ENCODE measurements at regions not wholly inside any gene's neighbourhood (a gene's known extent, or its start where the extent isn't known, plus 50 kb on each side); places are given as distances from the start of the nearest gene placed in this dataset.

- no peaks in the 10 kb centered on the region for H3K27me3 ChIP-seq (replicated peaks; ENCODE audit: insufficient read depth, low read depth, low read length, poor library complexity)
- no peaks in the 10 kb centered on the region for H3K36me3 ChIP-seq (ENCODE audit: insufficient read depth, low read length, poor library complexity, severe bottlenecking)
- ChIA-PET CTCF (no interaction called here), POLR2A (ENCODE audit: low non-redundant PET) (no interaction called here)
- H3K9me3 ChIP-seq (ENCODE audit: low read depth, low read length, poor library complexity, severe bottlenecking), result no peaks in the 10 kb centered on the region
- BruUV-seq (replicated peaks), result no TSS peak
- intact Hi-C loops (cut with micrococcal nuclease; ENCODE audit: unreplicated experiment), result no loop called here
- H3K4me1 ChIP-seq (ENCODE audit: insufficient read depth, low read length, poor library complexity, severe bottlenecking), result peaks cover 11% of the 10 kb centered on the region
- DNase-seq (ENCODE audit: low spot score), result no peak
- no peak overlapping the region for H3K27ac ChIP-seq (ENCODE audit: low read depth, low read length, poor library complexity, severe bottlenecking)
- H3K4me3 ChIP-seq (ENCODE audit: low read depth, low read length, poor library complexity, severe bottlenecking), result no peak overlapping the region
- TF ChIP-seq CTCF (conservative IDR thresholded peaks at IDR 0.05; ENCODE audit: low read depth, low read length) (no peak), EZH2 (IDR thresholded peaks at IDR 0.05; ENCODE audit: borderline replicate concordance, low read depth, low read length, poor library complexity, severe bottlenecking) (no peak)
Observed at GRCh38 chr1:114262337-114262736, 108.7 kb upstream of the SYT6 start.

GRCh38 chr1:114260805-114261484, 107.3 kb upstream of the SYT6 start:
- Histone ChIP-seq H3K9me3 (ENCODE audit: low read depth, low read length, poor library complexity, severe bottlenecking) (no peaks in the 10 kb centered on the region), H3K36me3 (ENCODE audit: insufficient read depth, low read length, poor library complexity, severe bottlenecking) (no peaks in the 10 kb centered on the region), H3K27me3 (replicated peaks; ENCODE audit: insufficient read depth, low read depth, low read length, poor library complexity) (no peaks in the 10 kb centered on the region), H3K4me1 (ENCODE audit: insufficient read depth, low read length, poor library complexity, severe bottlenecking) (peaks cover 11% of the 10 kb centered on the region), H3K27ac (ENCODE audit: low read depth, low read length, poor library complexity, severe bottlenecking) (no peak overlapping the region), H3K4me3 (ENCODE audit: low read depth, low read length, poor library complexity, severe bottlenecking) (no peak overlapping the region)
- intact Hi-C loops (cut with micrococcal nuclease; ENCODE audit: unreplicated experiment), result no loop called here
- BruUV-seq (replicated peaks), result no TSS peak
- CTCF ChIA-PET, result no interaction called here
- POLR2A ChIA-PET (ENCODE audit: low non-redundant PET), result interaction anchor here (0.9 kb wide), 1 partner anchor 270 kb away, joined by 4 read pairs; no protein-coding TSS in a partner anchor
- no peak for TF ChIP-seq CTCF (conservative IDR thresholded peaks at IDR 0.05; ENCODE audit: low read depth, low read length)
- no peak for TF ChIP-seq EZH2 (IDR thresholded peaks at IDR 0.05; ENCODE audit: borderline replicate concordance, low read depth, low read length, poor library complexity, severe bottlenecking)
- DNase-seq (ENCODE audit: low spot score), result no peak

- Histone ChIP-seq H3K9me3 (ENCODE audit: low read depth, low read length, poor library complexity, severe bottlenecking) (peaks cover 9% of the 10 kb centered on the region), H3K4me3 (ENCODE audit: low read depth, low read length, poor library complexity, severe bottlenecking) (no peak overlapping the region), H3K27me3 (replicated peaks; ENCODE audit: insufficient read depth, low read depth, low read length, poor library complexity) (no peaks in the 10 kb centered on the region), H3K36me3 (ENCODE audit: insufficient read depth, low read length, poor library complexity, severe bottlenecking) (no peaks in the 10 kb centered on the region), H3K27ac (ENCODE audit: low read depth, low read length, poor library complexity, severe bottlenecking) (no peak overlapping the region), H3K4me1 (ENCODE audit: insufficient read depth, low read length, poor library complexity, severe bottlenecking) (peaks cover 11% of the 10 kb centered on the region)
- peak; percentile 34 for DNase-seq (ENCODE audit: low spot score)
- BruUV-seq (replicated peaks), result no TSS peak
- no peak for TF ChIP-seq EZH2 (IDR thresholded peaks at IDR 0.05; ENCODE audit: borderline replicate concordance, low read depth, low read length, poor library complexity, severe bottlenecking)
- no peak for TF ChIP-seq CTCF (conservative IDR thresholded peaks at IDR 0.05; ENCODE audit: low read depth, low read length)
- CTCF ChIA-PET, result no interaction called here
- POLR2A ChIA-PET (ENCODE audit: low non-redundant PET), result interaction anchor here (0.9 kb wide), 1 partner anchor 269 kb away, joined by 4 read pairs; no protein-coding TSS in a partner anchor
- intact Hi-C loops (cut with micrococcal nuclease; ENCODE audit: unreplicated experiment), result no loop called here
Observed at GRCh38 chr1:114259511-114260160, 106.0 kb upstream of the SYT6 start.
